Pancreas (tissue), 8 donors: ENCODE measurements at regions not wholly inside any gene's neighbourhood (a gene's known extent, or its start where the extent isn't known, plus 50 kb on each side); places are given as distances from the start of the nearest gene placed in this dataset.

Source experiments
- ATAC-seq, 4 donors: fragments of 200-7000 bp; cut with Tn5 transposase; one replicate each; pipeline versions ENCODE4 v1.8.0 to v1.9.1; 2020; ENCODE audit warnings: mild to moderate bottlenecking in 4 of 4, moderate library complexity in 4 of 4
- DNase-seq, 6 donors: peaks; one replicate each; pipeline ENCODE4 v3.0.0-alpha.2; 2020
- FAIRE-seq: peaks from 2 replicates; lab custom pipeline; 2012; peaks lifted over from hg19 to GRCh38; lab: Jason Lieb, UNC
- H3K27ac ChIP-seq, 4 donors: fragments of 200-600 bp; sonication (generic); 1 replicate in 3 of 4; 2 replicates in 1 of 4; pipeline versions ENCODE4 v1.5.0 to v1.8.0; 2020
- H3K27me3 ChIP-seq, 4 donors: fragments of 200-600 bp; one replicate each; pipeline ENCODE4 v1.8.0; 2021
- H3K36me3 ChIP-seq, 3 donors: fragments of 200-600 bp; sonication (generic) in 1 of 3; one replicate each; pipeline versions ENCODE4 v1.5.0 to v1.8.0; 2020 to 2021
- H3K4me1 ChIP-seq, 3 donors: fragments of 200-600 bp; one replicate each; pipeline ENCODE4 v1.8.0; 2021
- H3K4me3 ChIP-seq, 4 donors: fragments of 200-600 bp; sonication (generic) in 2 of 4; one replicate each; pipeline versions ENCODE4 v1.5.0 to v1.8.0; 2020 to 2021
- H3K9me3 ChIP-seq, 4 donors: fragments of 200-600 bp; one replicate each; pipeline ENCODE4 v1.8.0; 2021
- intact Hi-C, 3 donors: fragments of 100-400 bp; cut with DNase I; formaldehyde crosslinking; loops; one replicate each; pipeline versions ENCODE4 v1.11.1 to v1.14.2; 2022
- TF ChIP-seq, protein P1 (sequence below), 4 donors: fragments of 200-600 bp; sonication (generic) in 3 of 4; IDR thresholded peaks; one replicate each; pipeline versions ENCODE4 v1.5.0 to v1.8.0; 2021; ENCODE audit warnings: antibody characterized with exemption in 4 of 4
- donor health status: DM: no; HTN: no; CAD: no; lungs with moderate emphysema.
- donor health status: DM: no; HTN: no; CAD: no.
- donor health status: control.
- donor health status: control.
- donor health status: DM: yes; HTN: yes; CAD: no.
- donor health status: DM: no; HTN: no; CAD: no.
- donor health status: DM: no; HTN: no; CAD: no.
- donor health status: DM: yes; HTN: yes; CAD: no.

DNA sequence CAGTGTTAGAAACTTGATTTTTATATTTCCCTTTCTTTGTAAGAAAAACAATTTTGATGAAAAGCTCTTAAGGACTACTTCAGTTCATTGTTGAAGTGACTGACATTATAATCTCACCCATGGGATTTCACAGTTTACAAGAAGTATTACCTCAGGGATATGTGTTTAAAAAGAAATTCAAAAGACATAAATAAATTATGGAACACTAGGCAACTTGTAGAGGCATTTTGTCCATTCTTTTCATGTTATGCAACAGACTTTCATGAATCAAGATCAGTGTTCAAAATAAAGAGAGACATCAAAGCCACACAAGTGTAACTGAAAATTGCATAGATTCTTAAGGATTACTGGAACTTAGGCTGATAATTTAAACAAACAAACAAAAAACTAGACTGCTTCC lies 196.8 kb upstream of the AGTR1 start:
- intact Hi-C loops = no loop called here
- H3K27ac ChIP-seq = no peak overlapping the region
- no peak overlapping the region for H3K4me3 ChIP-seq
- TF ChIP-seq, protein P1, sequence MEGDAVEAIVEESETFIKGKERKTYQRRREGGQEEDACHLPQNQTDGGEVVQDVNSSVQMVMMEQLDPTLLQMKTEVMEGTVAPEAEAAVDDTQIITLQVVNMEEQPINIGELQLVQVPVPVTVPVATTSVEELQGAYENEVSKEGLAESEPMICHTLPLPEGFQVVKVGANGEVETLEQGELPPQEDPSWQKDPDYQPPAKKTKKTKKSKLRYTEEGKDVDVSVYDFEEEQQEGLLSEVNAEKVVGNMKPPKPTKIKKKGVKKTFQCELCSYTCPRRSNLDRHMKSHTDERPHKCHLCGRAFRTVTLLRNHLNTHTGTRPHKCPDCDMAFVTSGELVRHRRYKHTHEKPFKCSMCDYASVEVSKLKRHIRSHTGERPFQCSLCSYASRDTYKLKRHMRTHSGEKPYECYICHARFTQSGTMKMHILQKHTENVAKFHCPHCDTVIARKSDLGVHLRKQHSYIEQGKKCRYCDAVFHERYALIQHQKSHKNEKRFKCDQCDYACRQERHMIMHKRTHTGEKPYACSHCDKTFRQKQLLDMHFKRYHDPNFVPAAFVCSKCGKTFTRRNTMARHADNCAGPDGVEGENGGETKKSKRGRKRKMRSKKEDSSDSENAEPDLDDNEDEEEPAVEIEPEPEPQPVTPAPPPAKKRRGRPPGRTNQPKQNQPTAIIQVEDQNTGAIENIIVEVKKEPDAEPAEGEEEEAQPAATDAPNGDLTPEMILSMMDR (IDR thresholded peaks at IDR 0.05) = no peak
- FAIRE-seq (no peak), DNase-seq (no peak), ATAC-seq (no peak)
- H3K27me3 ChIP-seq = no peaks in the 10 kb centered on the region
- no peaks in the 10 kb centered on the region for H3K4me1 ChIP-seq
- H3K9me3 ChIP-seq = no peaks in the 10 kb centered on the region
- no peaks in the 10 kb centered on the region for H3K36me3 ChIP-seq

DNA sequence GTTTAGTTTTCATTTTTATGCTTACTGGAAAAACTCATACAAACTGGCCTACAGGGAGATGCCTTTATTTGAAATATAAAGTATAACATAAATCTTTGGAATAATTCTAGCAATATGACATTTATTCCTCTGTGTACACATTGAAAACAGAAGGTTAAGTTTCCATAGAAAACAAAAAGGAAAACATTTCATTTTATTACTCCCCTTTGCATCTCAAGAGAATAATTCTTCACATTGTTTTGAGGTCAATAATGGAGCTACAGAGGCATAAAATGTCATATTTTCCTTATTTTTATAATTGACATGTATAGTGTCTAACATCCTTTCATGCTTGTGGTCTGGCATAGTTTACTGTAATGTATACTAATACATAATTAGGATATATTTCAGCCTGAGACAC lies 187.6 kb upstream of the AGTR1 start:
- Histone ChIP-seq H3K27me3 (no peaks in the 10 kb centered on the region), H3K9me3 (no peaks in the 10 kb centered on the region), H3K4me3 (no peak overlapping the region), H3K27ac (no peak overlapping the region), H3K36me3 (no peaks in the 10 kb centered on the region), H3K4me1 (no peaks in the 10 kb centered on the region)
- ATAC-seq (no peak), FAIRE-seq (no peak), DNase-seq (no peak)
- TF ChIP-seq, protein P1 (IDR thresholded peaks at IDR 0.05) = no peak
- intact Hi-C loops = no loop called here

DNA sequence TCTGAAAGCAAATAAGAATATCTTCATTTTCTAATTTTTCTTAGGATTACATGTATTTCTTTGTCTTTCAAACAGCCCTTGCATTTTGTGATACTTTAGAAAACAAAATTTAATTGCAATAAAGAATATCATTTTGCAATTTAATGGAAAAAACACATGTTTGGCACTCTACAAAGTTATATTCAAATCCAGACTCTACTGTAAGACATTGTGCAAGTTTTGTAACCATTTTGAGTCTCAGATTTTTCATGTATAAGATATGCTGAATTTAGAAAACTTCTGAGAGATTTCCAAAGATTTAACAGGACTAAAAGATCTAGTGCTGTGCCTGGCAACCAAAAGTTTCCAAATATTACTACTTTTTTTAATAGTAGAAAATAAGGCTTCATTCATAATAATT lies 187.1 kb upstream of the AGTR1 start:
- no peak overlapping the region for H3K27ac ChIP-seq
- no peaks in the 10 kb centered on the region for H3K4me1 ChIP-seq
- no peaks in the 10 kb centered on the region for H3K9me3 ChIP-seq
- H3K27me3 ChIP-seq = no peaks in the 10 kb centered on the region
- no peak for ATAC-seq
- no peak overlapping the region for H3K4me3 ChIP-seq
- DNase-seq = no peak
- no peak for FAIRE-seq
- H3K36me3 ChIP-seq = no peaks in the 10 kb centered on the region
- TF ChIP-seq, protein P1 (IDR thresholded peaks at IDR 0.05) = no peak
- intact Hi-C loops = no loop called here

DNA sequence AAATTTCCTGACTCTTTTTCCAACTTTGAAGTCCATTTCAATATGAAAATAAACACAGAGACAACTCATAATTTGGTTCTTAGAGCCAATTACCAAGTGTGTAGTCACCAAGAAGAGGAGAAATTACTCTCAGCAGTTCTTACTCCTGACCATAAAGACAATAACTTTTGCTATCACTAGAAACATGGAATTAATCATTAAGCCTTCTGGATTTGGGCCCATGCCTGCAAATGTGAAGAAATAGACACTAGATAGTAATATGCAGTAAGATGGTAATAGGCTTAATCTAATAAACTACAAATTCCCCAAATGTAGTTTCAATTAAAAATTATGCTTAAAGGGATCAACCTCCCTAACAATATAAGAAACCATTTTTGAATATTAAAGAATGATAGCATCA lies 185.1 kb upstream of the AGTR1 start:
- Histone ChIP-seq H3K27me3 (no peaks in the 10 kb centered on the region), H3K9me3 (no peaks in the 10 kb centered on the region), H3K4me1 (no peaks in the 10 kb centered on the region), H3K27ac (no peak overlapping the region), H3K4me3 (no peak overlapping the region), H3K36me3 (no peaks in the 10 kb centered on the region)
- intact Hi-C loops = no loop called here
- no peak for FAIRE-seq
- TF ChIP-seq, protein P1 (IDR thresholded peaks at IDR 0.05) = no peak
- no peak for DNase-seq
- no peak for ATAC-seq

DNA sequence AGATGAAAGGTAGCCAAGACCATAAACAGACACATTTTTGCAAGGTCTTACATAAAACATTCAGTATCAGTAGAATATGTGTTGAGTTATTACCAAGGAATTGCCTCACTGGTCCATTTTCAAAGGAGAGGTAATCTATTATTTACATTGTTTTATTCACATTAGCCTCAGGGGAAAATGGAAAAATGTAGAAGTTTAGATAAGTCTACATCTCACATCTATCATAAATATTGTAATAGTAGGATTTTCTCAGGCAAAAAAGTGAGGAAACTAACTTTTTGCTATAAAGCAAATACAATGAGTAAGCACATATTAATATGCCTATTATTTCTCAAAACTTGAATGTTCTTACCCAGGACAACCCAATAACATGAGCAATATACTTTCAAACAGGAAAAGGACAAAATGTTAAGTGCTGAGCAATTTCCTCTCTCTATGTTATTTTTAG lies 184.6 kb upstream of the AGTR1 start:
- Histone ChIP-seq H3K36me3 (no peaks in the 10 kb centered on the region), H3K4me3 (no peak overlapping the region), H3K4me1 (no peaks in the 10 kb centered on the region), H3K27ac (no peak overlapping the region), H3K9me3 (no peaks in the 10 kb centered on the region), H3K27me3 (no peaks in the 10 kb centered on the region)
- intact Hi-C loops = no loop called here
- no peak for DNase-seq
- FAIRE-seq = no peak
- ATAC-seq = no peak
- TF ChIP-seq, protein P1 (IDR thresholded peaks at IDR 0.05) = no peak
